A673 (cell line): ENCODE measurements at regions not wholly inside any gene's neighbourhood (a gene's known extent, or its start where the extent isn't known, plus 50 kb on each side); places are given as distances from the start of the nearest gene placed in this dataset.

Experiments used
- EZH2 ChIP-seq: fragments of 200-600 bp; sonication (generic); IDR thresholded peaks from 2 replicates; pipeline ENCODE4 v1.6.1; 2017; ENCODE audit warnings: borderline replicate concordance, low read depth, mild to moderate bottlenecking, mixed read lengths, antibody characterized with exemption, low read length; ENCODE audit not compliant: poor library complexity, severe bottlenecking
- TF ChIP-seq, protein P1 (sequence below): fragments of 300-800, 200-600 bp; sonication (generic); conservative IDR thresholded peaks from 2 replicates; pipeline ENCODE4 v1.5.1; 2017; ENCODE audit warnings: low read depth, mild to moderate bottlenecking, antibody characterized with exemption, low read length, moderate library complexity, mixed read lengths

GRCh38 chr16:63575041-63575440 is 1538.8 kb upstream of the CDH8 start:
- TF ChIP-seq EZH2 = no peak
- TF ChIP-seq, protein P1, sequence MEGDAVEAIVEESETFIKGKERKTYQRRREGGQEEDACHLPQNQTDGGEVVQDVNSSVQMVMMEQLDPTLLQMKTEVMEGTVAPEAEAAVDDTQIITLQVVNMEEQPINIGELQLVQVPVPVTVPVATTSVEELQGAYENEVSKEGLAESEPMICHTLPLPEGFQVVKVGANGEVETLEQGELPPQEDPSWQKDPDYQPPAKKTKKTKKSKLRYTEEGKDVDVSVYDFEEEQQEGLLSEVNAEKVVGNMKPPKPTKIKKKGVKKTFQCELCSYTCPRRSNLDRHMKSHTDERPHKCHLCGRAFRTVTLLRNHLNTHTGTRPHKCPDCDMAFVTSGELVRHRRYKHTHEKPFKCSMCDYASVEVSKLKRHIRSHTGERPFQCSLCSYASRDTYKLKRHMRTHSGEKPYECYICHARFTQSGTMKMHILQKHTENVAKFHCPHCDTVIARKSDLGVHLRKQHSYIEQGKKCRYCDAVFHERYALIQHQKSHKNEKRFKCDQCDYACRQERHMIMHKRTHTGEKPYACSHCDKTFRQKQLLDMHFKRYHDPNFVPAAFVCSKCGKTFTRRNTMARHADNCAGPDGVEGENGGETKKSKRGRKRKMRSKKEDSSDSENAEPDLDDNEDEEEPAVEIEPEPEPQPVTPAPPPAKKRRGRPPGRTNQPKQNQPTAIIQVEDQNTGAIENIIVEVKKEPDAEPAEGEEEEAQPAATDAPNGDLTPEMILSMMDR = no peak
